ENCODE measurements at regions not wholly inside any gene's neighbourhood (a gene's known extent, or its start where the extent isn't known, plus 50 kb on each side); places are given as distances from the start of the nearest gene placed in this dataset.

DNA sequence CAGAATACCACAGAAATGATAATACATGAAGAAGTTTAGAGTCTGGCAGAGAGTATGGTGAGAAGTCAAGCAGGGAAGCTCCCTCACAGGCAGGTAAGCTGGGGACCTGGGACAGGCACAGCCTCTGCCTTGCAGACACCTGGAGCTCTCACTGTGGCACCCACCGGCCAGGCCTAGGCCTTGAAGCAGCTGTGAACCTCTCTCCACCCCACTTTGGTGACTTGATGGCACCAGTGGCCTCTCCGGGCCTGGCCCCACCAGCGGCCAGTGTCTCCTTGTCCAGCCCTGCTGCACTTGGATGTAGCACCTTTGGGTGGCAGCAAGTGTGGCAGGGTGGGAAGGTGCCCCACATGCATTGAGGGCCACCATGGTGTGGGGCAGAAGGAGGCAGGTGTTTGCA, 330.5 kb downstream of the NPR3 start:
- TF ChIP-seq, protein P1, sequence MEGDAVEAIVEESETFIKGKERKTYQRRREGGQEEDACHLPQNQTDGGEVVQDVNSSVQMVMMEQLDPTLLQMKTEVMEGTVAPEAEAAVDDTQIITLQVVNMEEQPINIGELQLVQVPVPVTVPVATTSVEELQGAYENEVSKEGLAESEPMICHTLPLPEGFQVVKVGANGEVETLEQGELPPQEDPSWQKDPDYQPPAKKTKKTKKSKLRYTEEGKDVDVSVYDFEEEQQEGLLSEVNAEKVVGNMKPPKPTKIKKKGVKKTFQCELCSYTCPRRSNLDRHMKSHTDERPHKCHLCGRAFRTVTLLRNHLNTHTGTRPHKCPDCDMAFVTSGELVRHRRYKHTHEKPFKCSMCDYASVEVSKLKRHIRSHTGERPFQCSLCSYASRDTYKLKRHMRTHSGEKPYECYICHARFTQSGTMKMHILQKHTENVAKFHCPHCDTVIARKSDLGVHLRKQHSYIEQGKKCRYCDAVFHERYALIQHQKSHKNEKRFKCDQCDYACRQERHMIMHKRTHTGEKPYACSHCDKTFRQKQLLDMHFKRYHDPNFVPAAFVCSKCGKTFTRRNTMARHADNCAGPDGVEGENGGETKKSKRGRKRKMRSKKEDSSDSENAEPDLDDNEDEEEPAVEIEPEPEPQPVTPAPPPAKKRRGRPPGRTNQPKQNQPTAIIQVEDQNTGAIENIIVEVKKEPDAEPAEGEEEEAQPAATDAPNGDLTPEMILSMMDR (IDR thresholded peaks at IDR 0.05), result no peak
- no peak for TF ChIP-seq POLR2A (IDR thresholded peaks at IDR 0.05)
